PFSK-1 (cell line): ENCODE measurements at regions not wholly inside any gene's neighbourhood (a gene's known extent, or its start where the extent isn't known, plus 50 kb on each side); places are given as distances from the start of the nearest gene placed in this dataset.

Experiments used
- FOXP2 ChIP-seq: optimal IDR thresholded peaks from 2 replicates; pipeline ENCODE3; 2011; ENCODE audit warnings: borderline replicate concordance, control low read depth, inconsistent platforms; ENCODE audit not compliant: insufficient read depth; ENCODE audit errors: extremely low read length, extremely low read depth
- POLR2AphosphoS5 ChIP-seq: IDR thresholded peaks from 2 replicates; pipeline ENCODE4 v1.6.1; 2012; ENCODE audit warnings: low read depth, mild to moderate bottlenecking, control low read depth, low read length, moderate library complexity
- REST ChIP-seq, 2 experiments: IDR thresholded peaks; 2 replicates each; pipeline versions ENCODE4 v1.6.1 to v1.8.0; 2011 to 2012; ENCODE audit warnings: low read depth in 2 of 2, low read length in 2 of 2, control low read depth in 1 of 2, inconsistent platforms in 1 of 2, mild to moderate bottlenecking in 1 of 2, moderate library complexity in 1 of 2; ENCODE audit not compliant: insufficient read depth in 1 of 2
- SIN3A ChIP-seq: IDR thresholded peaks from 2 replicates; pipeline ENCODE4 v1.6.1; 2012; ENCODE audit warnings: mild to moderate bottlenecking, low read length, moderate library complexity, borderline replicate concordance; ENCODE audit not compliant: insufficient read depth
- TAF1 ChIP-seq: IDR thresholded peaks from 2 replicates; pipeline ENCODE4 v1.6.1; 2012; ENCODE audit warnings: low read length, control low read depth, borderline replicate concordance; ENCODE audit not compliant: insufficient read depth

GRCh38 chr5:5721881-5722280, 299.4 kb downstream of the ICE1 start:
- TF ChIP-seq SIN3A (no peak), REST (IDR thresholded peaks at IDR 0.05; ENCODE audit: insufficient read depth in 1 of 2, low read depth in 2 of 2, low read length in 2 of 2) (no peak), FOXP2 (no peak), TAF1 (no peak), POLR2AphosphoS5 (no peak)

- no peak for TF ChIP-seq TAF1
- no peak for TF ChIP-seq REST (IDR thresholded peaks at IDR 0.05; ENCODE audit: insufficient read depth in 1 of 2, low read depth in 2 of 2, low read length in 2 of 2)
- TF ChIP-seq SIN3A, result no peak
- no peak for TF ChIP-seq POLR2AphosphoS5
- no peak for TF ChIP-seq FOXP2
Measured at GRCh38 chr5:5719292-5719691, 296.8 kb downstream of the ICE1 start.

- TF ChIP-seq FOXP2 (no peak), TAF1 (no peak), SIN3A (no peak), POLR2AphosphoS5 (no peak), REST (IDR thresholded peaks at IDR 0.05; ENCODE audit: insufficient read depth in 1 of 2, low read depth in 2 of 2, low read length in 2 of 2) (no peak)
Measured at GRCh38 chr5:5716665-5717064, 294.2 kb downstream of the ICE1 start.

GRCh38 chr5:5711592-5711991, 289.1 kb downstream of the ICE1 start:
- TF ChIP-seq TAF1, result no peak
- no peak for TF ChIP-seq POLR2AphosphoS5
- TF ChIP-seq REST (IDR thresholded peaks at IDR 0.05; ENCODE audit: insufficient read depth in 1 of 2, low read depth in 2 of 2, low read length in 2 of 2), result no peak
- no peak for TF ChIP-seq FOXP2
- no peak for TF ChIP-seq SIN3A

GRCh38 chr5:5711112-5711511, 288.6 kb downstream of the ICE1 start:
- TF ChIP-seq POLR2AphosphoS5 (no peak), TAF1 (no peak), REST (IDR thresholded peaks at IDR 0.05; ENCODE audit: insufficient read depth in 1 of 2, low read depth in 2 of 2, low read length in 2 of 2) (no peak), FOXP2 (no peak), SIN3A (no peak)
